Endothelial cell of umbilical vein (primary cell): ENCODE measurements at regions not wholly inside any gene's neighbourhood (a gene's known extent, or its start where the extent isn't known, plus 50 kb on each side); places are given as distances from the start of the nearest gene placed in this dataset.

Source experiments
- BruUV-seq: library from RNA; stranded (reverse); fragments of 400-500 nt; replicated peaks from 2 replicates; lab custom pipeline; 2021; lab: Mats Ljungman, UMichigan
- CTCF ChIA-PET: fragments of 300-600, 350-600 bp; sonication (Branson Sonifier 250); formaldehyde crosslinking; loops from one replicate; lab custom pipeline; 2021; ENCODE audit warnings: antibody characterized with exemption, inconsistent platforms; lab: Charles Lee
- POLR2A ChIA-PET: fragments of 300-600, 350-600 bp; sonication (Branson Sonifier 250); formaldehyde crosslinking; loops from one replicate; lab custom pipeline; 2021; ENCODE audit warnings: antibody characterized with exemption, inconsistent platforms; lab: Charles Lee
- DNase-seq: peaks from one replicate; pipeline ENCODE4 v3.0.0-alpha.2; 2011; ENCODE audit warnings: low read depth, low spot score
- FAIRE-seq: peaks from 2 replicates; lab custom pipeline; 2011; peaks lifted over from hg19 to GRCh38; lab: Jason Lieb, UNC
- H2AFZ ChIP-seq: 2 replicates; pipeline ENCODE4 v1.6.0; 2012; ENCODE audit warnings: low read depth, low read length, control low read depth, inconsistent platforms
- H3K27ac ChIP-seq: 2 replicates; pipeline ENCODE4 v1.5.1; 2011; ENCODE audit warnings: low read depth, mild to moderate bottlenecking, control low read depth, low read length, moderate library complexity; ENCODE audit not compliant: insufficient read depth
- H3K27me3 ChIP-seq, 2 experiments: 2 replicates each; pipeline versions ENCODE4 v1.6.0 to v1.6.1; 2011; ENCODE audit warnings: low read length in 2 of 2, mixed read lengths in 1 of 2; ENCODE audit not compliant: control insufficient read depth in 2 of 2, insufficient read depth in 2 of 2
- H3K36me3 ChIP-seq, 2 experiments: 2 replicates in 1 of 2; 3 replicates in 1 of 2; pipeline ENCODE4 v1.5.1; 2011; ENCODE audit warnings: low read length in 2 of 2, mild to moderate bottlenecking in 1 of 2, moderate library complexity in 1 of 2; ENCODE audit not compliant: control insufficient read depth in 2 of 2, insufficient read depth in 2 of 2; ENCODE audit errors: extremely low read depth in 1 of 2
- H3K4me1 ChIP-seq: 3 replicates; pipeline ENCODE4 v1.5.1; 2011; ENCODE audit warnings: mild to moderate bottlenecking, low read length; ENCODE audit not compliant: control insufficient read depth, insufficient read depth; ENCODE audit errors: extremely low read depth
- H3K4me2 ChIP-seq: 2 replicates; pipeline ENCODE4 v1.6.1; 2011; ENCODE audit warnings: low read length, control low read depth, mixed read lengths; ENCODE audit not compliant: insufficient read depth
- H3K4me3 ChIP-seq, 3 experiments: fragments of 200-600 bp in 1 of 3; sonication (generic), shearing (Covaris generic) in 1 of 3; replicated peaks in 1 of 3; 2 replicates each; pipeline ENCODE4 v1.5.1; 2011 to 2016; ENCODE audit warnings: control low read depth in 3 of 3, low read length in 3 of 3, mild to moderate bottlenecking in 2 of 3, inconsistent platforms in 1 of 3, low read depth in 1 of 3, moderate library complexity in 1 of 3; ENCODE audit not compliant: insufficient read depth in 1 of 3
- H3K79me2 ChIP-seq: 2 replicates; pipeline ENCODE4 v1.6.0; 2012; ENCODE audit warnings: low read length, inconsistent platforms; ENCODE audit not compliant: control insufficient read depth, insufficient read depth
- H3K9ac ChIP-seq: replicated peaks from 2 replicates; pipeline ENCODE3; 2011; ENCODE audit warnings: low read length, control low read depth; ENCODE audit not compliant: insufficient read depth; ENCODE audit errors: extremely low read depth
- H3K9me1 ChIP-seq: replicated peaks from 3 replicates; pipeline ENCODE4 v1.6.0; 2011; ENCODE audit warnings: mild to moderate bottlenecking, low read length; ENCODE audit not compliant: control insufficient read depth, insufficient read depth; ENCODE audit errors: extremely low read depth
- H3K9me3 ChIP-seq: replicated peaks from 2 replicates; pipeline ENCODE4 v1.5.1; 2012; ENCODE audit warnings: low read length, inconsistent platforms; ENCODE audit not compliant: control insufficient read depth, insufficient read depth
- H4K20me1 ChIP-seq: replicated peaks from 2 replicates; pipeline ENCODE3; 2011; ENCODE audit warnings: mild to moderate bottlenecking, low read length; ENCODE audit not compliant: control insufficient read depth, insufficient read depth; ENCODE audit errors: extremely low read depth
- CTCF ChIP-seq, 2 donors: IDR thresholded peaks; 1 replicate in 1 of 2; 2 replicates in 1 of 2; pipeline ENCODE4 v1.5.1; 2011; ENCODE audit warnings: low read length in 2 of 2, mild to moderate bottlenecking in 2 of 2, moderate library complexity in 2 of 2, control low read depth in 1 of 2, inconsistent platforms in 1 of 2, low read depth in 1 of 2; ENCODE audit not compliant: insufficient read depth in 1 of 2; ENCODE audit errors: extremely low read depth in 1 of 2
- EZH2 ChIP-seq: IDR thresholded peaks from 2 replicates; pipeline ENCODE4 v1.6.1; 2012; ENCODE audit warnings: borderline replicate concordance, low read depth, mild to moderate bottlenecking, moderate library complexity, low read length, inconsistent platforms; ENCODE audit not compliant: severe bottlenecking
- FOS ChIP-seq: IDR thresholded peaks from 2 replicates; pipeline ENCODE4 v1.6.1; 2011; ENCODE audit warnings: mild to moderate bottlenecking, low read length, moderate library complexity, borderline replicate concordance; ENCODE audit not compliant: insufficient read depth
- GATA2 ChIP-seq: IDR thresholded peaks from 2 replicates; pipeline ENCODE4 v1.7.0; 2011; ENCODE audit warnings: low read depth, mild to moderate bottlenecking, moderate library complexity, mixed read lengths, low read length; ENCODE audit not compliant: insufficient read length, insufficient read depth
- JUN ChIP-seq: IDR thresholded peaks from 2 replicates; pipeline ENCODE4 v1.6.1; 2011; ENCODE audit warnings: borderline replicate concordance, low read depth; ENCODE audit not compliant: insufficient read length, insufficient read depth
- MAX ChIP-seq: IDR thresholded peaks from 2 replicates; pipeline ENCODE4 v1.6.1; 2011; ENCODE audit not compliant: insufficient read depth, insufficient read length
- MYC ChIP-seq: IDR thresholded peaks from one replicate; pipeline ENCODE4 v1.6.1; 2011; ENCODE audit warnings: mild to moderate bottlenecking, low read depth, low read length
- POLR2A ChIP-seq: IDR thresholded peaks from 2 replicates; pipeline ENCODE4 v1.6.1; 2012; ENCODE audit warnings: low read depth, mild to moderate bottlenecking, control low read depth, low read length
- POLR2AphosphoS5 ChIP-seq: IDR thresholded peaks from 2 replicates; pipeline ENCODE4 v1.6.1; 2012; ENCODE audit warnings: low read depth, mild to moderate bottlenecking, control low read depth, low read length, moderate library complexity; ENCODE audit not compliant: insufficient read depth
- dilution Hi-C: fragments of 300-500 bp; cut with MboI; formaldehyde crosslinking; loops from one replicate; pipeline ENCODE4 v1.15.0; 2019; ENCODE audit warnings: low sequenced_read_pairs; ENCODE audit not compliant: extremely low pct_ligation_motif_present
- intact Hi-C: fragments of 100-400 bp; cut with micrococcal nuclease; formaldehyde crosslinking; loops from one replicate; pipeline ENCODE4 v1.10.0; 2022

GRCh38 chr2:236674238-236674637 is 104.6 kb downstream of the ACKR3 start:
- Histone ChIP-seq H3K4me1 (peaks cover 3% of the 10 kb centered on the region), H3K9me3 (no peaks in the 10 kb centered on the region), H3K27ac (peak overlapping the region; percentile 9), H3K36me3 (no peaks in the 10 kb centered on the region), H3K27me3 (peaks cover 0 to 3% of the 10 kb centered on the region in 2 experiments), H3K4me2 (no peak overlapping the region), H3K79me2 (no peaks in the 10 kb centered on the region), H2AFZ (no peak overlapping the region), H3K9me1 (no peaks in the 10 kb centered on the region), H4K20me1 (no peaks in the 10 kb centered on the region), H3K9ac (no peak overlapping the region), H3K4me3 (no peak overlapping the region)
- TF ChIP-seq POLR2AphosphoS5 (no peak), JUN (no peak), EZH2 (no peak), MAX (no peak), POLR2A (no peak), CTCF (IDR thresholded peaks at IDR 0.05; ENCODE audit: extremely low read depth in 1 of 2, insufficient read depth in 1 of 2, low read depth in 1 of 2, low read length in 2 of 2) (no peak), FOS (no peak), GATA2 (no peak), MYC (no peak)
- DNase-seq (no peak), FAIRE-seq (no peak)
- dilution Hi-C loops (no loop called here), intact Hi-C loops (no loop called here)
- BruUV-seq = no TSS peak
- POLR2A ChIA-PET = no interaction called here
- CTCF ChIA-PET = no interaction called here
